ENCODE measurements at regions not wholly inside any gene's neighbourhood (a gene's known extent, or its start where the extent isn't known, plus 50 kb on each side); places are given as distances from the start of the nearest gene placed in this dataset.
"Not testable (repeated sequence)": the region's sequence is repeated elsewhere in the genome, so short reads cannot be mapped to it uniquely, and the experiment has no call there.

GRCh38 chr15:32342772-32343199, 60.3 kb downstream of the GOLGA8K start:
- DNase-seq, result peak; percentile 23

GRCh38 chr15:32342268-32342667, 60.8 kb downstream of the GOLGA8K start:
- DNase-seq, result not testable (repeated sequence)

GRCh38 chr15:32341530-32341929, 61.6 kb downstream of the GOLGA8K start:
- DNase-seq, result not testable (repeated sequence)

DNA sequence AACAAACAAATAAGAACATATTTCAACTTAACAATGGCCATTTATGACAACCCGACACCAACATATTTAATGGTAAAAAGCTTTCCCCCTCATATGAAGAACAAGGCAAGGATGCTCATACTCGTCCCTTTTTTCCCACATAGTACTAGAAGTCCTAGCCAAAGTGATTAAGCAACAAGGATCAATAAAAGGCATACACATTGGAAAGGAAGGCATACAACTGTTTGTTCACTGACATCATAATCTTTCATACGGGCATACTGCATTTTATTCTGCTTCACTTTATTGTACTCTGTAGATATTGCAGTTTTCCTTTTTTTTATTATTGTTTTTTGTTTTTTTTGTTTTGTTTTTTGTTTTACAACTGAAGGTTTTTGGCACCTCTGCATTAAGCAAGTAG, 66.3 kb downstream of the GOLGA8K start:
- DNase-seq, result not testable (repeated sequence)

- not testable (repeated sequence) for DNase-seq
Measured at GRCh38 chr15:32323353-32323752, 79.7 kb downstream of the GOLGA8K start.

DNA sequence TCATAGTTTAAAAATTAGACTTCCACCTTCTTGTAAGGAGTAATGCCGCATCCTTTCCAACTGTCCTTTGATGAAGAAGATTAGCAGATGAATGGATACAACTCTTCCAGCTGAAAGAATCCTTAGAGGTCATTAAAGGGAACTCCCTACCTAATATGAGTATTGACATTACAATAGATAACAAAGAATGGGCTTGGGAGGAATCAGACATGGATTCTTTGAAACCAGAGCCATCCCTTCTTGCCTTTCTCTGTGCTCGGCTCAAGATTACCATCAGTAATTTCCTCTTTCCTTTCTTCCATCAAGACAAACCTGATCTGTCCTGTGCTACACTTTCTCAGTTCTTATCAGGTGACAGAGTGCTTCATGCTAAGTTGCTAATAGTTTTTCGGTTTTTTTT, 83.8 kb downstream of the GOLGA8K start:
- not testable (repeated sequence) for DNase-seq

- not testable (repeated sequence) for DNase-seq
Measured at GRCh38 chr15:32316482-32316881, 86.6 kb downstream of the GOLGA8K start.

DNA sequence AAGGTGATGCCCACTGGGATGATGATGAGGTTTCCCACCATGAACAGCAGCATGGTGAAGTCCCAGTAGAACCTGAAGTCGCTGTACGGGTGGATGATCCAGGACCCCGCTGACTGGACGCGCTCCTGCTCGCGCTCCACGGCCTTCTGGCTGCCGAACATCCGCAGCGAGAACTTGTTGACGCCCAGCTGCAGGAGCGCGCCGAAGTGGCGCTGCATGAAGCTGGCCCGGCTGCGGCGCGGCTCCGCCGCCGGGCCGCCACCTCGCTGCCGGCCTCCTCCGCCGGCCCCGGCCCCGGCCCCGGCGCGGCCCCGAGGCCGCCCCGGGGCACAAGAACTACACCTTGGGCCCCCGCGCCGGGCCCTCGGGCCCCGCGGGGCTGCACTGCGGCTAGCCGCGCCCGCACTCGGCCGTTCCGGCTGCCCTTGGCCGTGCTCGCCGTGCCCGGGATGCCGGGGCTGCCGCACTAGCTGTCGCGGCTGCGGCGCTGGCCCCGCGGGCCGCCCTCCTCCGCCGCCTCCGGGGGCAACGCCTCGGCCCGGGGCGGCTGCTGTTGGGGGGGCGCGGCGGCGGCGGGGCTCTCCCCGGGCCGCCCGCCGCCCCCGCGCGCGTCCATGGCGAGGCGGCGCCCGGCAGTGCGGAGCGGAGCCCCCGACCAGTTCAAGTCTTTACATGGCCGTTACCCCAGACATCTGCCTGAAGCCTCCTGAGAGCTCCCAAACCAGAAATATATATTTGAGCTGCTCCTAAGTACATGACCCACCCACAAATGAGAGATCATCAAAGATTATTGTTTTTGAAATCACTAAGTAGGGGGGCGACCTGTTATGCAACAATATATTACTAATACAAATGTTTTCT, 87.8 kb downstream of the GOLGA8K start:
- DNase-seq, result not testable (repeated sequence)

GRCh38 chr15:32313446-32314209, 89.5 kb downstream of the GOLGA8K start:
- DNase-seq, result peak; percentile 0

DNA sequence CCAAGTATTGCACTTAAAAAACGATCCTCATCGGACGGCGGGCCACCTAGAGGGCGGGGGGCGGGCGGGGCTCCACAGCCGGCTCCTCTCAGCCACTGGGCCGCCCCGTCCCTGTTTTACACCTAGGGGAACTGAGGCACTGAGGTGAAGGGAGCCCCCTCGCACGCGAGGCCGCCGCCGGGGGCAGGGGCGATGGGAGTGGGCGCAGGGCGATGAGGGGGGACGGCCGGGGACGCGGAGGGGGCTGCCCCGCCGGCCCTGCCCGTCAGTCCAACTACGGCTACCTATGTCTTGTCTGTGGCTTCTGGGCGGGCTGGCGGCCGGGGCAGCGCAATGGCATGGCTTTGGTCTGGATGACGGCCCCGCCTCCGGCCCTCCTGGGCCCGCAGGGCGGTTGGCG, 90.4 kb downstream of the GOLGA8K start:
- DNase-seq, result not testable (repeated sequence)

- not testable (repeated sequence) for DNase-seq
Measured at GRCh38 chr15:32307592-32307991, 95.5 kb downstream of the GOLGA8K start.

DNA sequence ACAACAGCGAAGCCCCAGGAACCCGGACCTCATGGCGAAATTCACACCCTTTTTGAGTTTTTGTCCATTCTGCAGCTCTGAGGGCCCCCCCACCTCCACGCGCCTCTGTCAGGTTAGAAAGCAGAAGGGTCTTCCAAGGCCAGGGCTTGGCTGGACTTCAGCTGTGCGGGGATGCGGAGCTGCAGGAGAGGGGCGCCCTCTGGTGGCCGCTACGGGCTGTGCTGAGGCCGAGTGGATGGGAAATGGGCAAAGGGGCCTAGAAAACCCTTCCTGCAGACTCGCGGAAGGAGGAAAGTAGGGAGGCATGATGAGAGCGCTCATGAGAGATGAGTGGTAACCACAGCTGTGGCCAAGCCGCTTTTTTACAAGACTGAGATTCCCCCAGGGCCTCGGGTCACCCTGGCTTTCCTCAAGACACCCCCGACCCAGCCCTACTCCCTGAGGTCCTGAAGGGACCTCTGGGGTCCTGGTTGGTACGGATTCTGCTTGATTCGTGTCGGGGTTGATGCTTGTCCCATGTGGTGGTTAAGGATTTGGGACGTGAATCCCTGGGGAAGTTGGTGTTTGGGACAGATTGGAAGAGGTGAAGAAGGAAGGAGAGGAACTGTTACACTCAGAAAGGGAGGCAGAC, 126.8 kb downstream of the GOLGA8K start:
- DNase-seq, result not testable (repeated sequence)

- not testable (repeated sequence) for DNase-seq
Measured at GRCh38 chr15:32253958-32254357, 149.1 kb downstream of the GOLGA8K start.

- DNase-seq, result not testable (repeated sequence)
Measured at GRCh38 chr15:32249207-32249606, 153.9 kb downstream of the GOLGA8K start.

DNA sequence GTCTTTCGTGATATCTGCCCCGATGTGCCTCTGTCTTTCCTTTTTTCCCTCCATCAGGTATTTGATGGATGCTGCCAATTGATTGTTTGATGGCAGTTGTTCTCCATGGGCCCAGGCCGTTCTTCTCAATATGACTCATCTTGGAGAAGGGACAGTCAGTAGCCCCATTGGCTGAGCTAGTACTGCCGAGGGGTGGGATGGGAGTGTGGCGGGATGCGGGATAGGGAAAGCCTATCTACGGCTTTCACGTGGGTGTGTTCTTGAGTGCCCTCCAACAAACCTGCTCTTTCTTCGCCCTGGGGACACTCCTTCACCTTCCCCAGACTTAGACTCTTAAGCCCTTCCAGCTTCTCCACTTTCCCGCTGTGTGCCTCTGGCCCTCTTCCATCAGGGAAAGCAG, 159.4 kb downstream of the GOLGA8K start:
- DNase-seq, result not testable (repeated sequence)

- not testable (repeated sequence) for DNase-seq
Measured at GRCh38 chr15:32242780-32243528, 160.1 kb downstream of the GOLGA8K start.

DNA sequence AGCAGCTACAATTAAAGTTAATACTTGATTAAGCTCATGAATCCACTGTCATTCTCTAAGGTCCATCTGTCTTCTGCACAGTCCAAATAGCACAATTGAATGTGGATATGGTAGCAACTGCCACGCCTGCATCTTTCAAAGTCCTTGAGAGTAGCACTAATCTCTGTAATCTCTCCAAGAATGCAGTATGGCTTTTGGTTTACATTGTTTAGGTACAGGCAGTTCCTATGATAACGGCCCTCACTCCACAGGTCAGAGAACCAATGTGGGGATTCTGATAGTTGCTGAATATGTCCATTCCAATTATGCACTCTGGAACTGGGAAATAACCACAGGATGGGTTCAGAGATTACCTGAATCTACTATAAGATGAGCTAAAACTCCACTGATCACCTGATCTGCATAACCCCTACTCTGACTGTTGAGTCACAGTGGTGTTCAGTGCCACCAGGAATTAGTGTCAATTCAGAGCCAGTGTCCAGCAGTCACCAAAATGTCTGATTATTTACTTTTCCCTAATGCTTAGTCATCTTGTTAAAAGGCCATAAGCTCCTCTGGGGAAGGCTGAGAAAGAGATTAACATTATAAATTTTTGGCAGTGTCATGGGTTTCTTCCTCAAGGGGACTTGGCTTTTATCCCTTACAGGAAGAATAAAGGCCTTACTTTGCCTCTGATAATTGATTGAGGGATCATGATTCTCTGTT, 175.5 kb downstream of the GOLGA8K start:
- DNase-seq, result not testable (repeated sequence)

- no peak for DNase-seq
Measured at GRCh38 chr15:32222716-32223115, 180.4 kb downstream of the GOLGA8K start.

All from CD4-positive, alpha-beta T cell treated with Interleukin-6 for 4 hours (primary cell).